Prostate gland (tissue), 2 donors: ENCODE measurements at regions not wholly inside any gene's neighbourhood (a gene's known extent, or its start where the extent isn't known, plus 50 kb on each side); places are given as distances from the start of the nearest gene placed in this dataset.

Experiments
- DNase-seq: peaks from one replicate; pipeline ENCODE4 v3.0.0-alpha.2; 2019; ENCODE audit warnings: low spot score
- H3K27ac ChIP-seq, 2 donors: fragments of 200-600 bp; sonication (generic); 2 replicates each; pipeline ENCODE4 v1.5.1; 2017 to 2019
- H3K27me3 ChIP-seq: fragments of 200-600 bp; sonication (generic); replicated peaks from 2 replicates; pipeline ENCODE4 v1.5.1; 2019; ENCODE audit not compliant: insufficient read depth
- H3K36me3 ChIP-seq, 2 donors: fragments of 200-600 bp; sonication (generic); 1 replicate in 1 of 2; 2 replicates in 1 of 2; pipeline versions ENCODE4 v1.5.1 to v1.8.1; 2017 to 2019
- H3K4me1 ChIP-seq: fragments of 200-600 bp; sonication (generic); replicated peaks from 2 replicates; pipeline ENCODE4 v1.5.1; 2019
- H3K4me3 ChIP-seq, 2 donors: fragments of 200-600 bp; sonication (generic); 2 replicates each; pipeline ENCODE4 v1.5.1; 2017 to 2019
- H3K9me3 ChIP-seq: fragments of 200-600 bp; sonication (generic); 2 replicates; pipeline ENCODE4 v1.5.1; 2017
- CTCF ChIP-seq, 4 experiments: fragments of 200-600 bp in 2 of 4; fragments of 450-650 bp in 2 of 4; sonication (generic) in 2 of 4; IDR thresholded peaks; 1 replicate in 3 of 4; 2 replicates in 1 of 4; pipeline ENCODE4 v1.5.1; 2016 to 2019; ENCODE audit warnings: antibody characterized with exemption in 4 of 4, mild to moderate bottlenecking in 2 of 4, moderate library complexity in 2 of 4
- POLR2A ChIP-seq: fragments of 450-650 bp; IDR thresholded peaks from one replicate; pipeline ENCODE4 v1.6.1; 2016; ENCODE audit warnings: antibody characterized with exemption, mild to moderate bottlenecking
- POLR2AphosphoS5 ChIP-seq: sonication (generic); formaldehyde crosslinking; IDR thresholded peaks from one replicate; pipeline ENCODE4 v1.6.1; 2017; ENCODE audit warnings: antibody characterized with exemption
- WGBS: methylation state at CpG from one replicate; pipeline ENCODE4 v1.1.5; 2018; 5-methylcytosine and 5-hydroxymethylcytosine counted together
- intact Hi-C: fragments of 100-400 bp; cut with DNase I; formaldehyde crosslinking; loops from one replicate; pipeline ENCODE4 v1.14.2; 2022

GRCh38 chr9:75624998-75625397, 265.5 kb upstream of the PCSK5 start:
- H3K4me3 ChIP-seq = no peak overlapping the region
- H3K27me3 ChIP-seq = no peaks in the 10 kb centered on the region
- DNase-seq = no peak
- no peak overlapping the region for H3K27ac ChIP-seq
- no peaks in the 10 kb centered on the region for H3K9me3 ChIP-seq
- TF ChIP-seq POLR2A (no peak), CTCF (IDR thresholded peaks at IDR 0.05) (no peak)
- no peaks in the 10 kb centered on the region for H3K36me3 ChIP-seq
- no peaks in the 10 kb centered on the region for H3K4me1 ChIP-seq
- intact Hi-C loops = no loop called here
- 35% methylated on average over 2 of the region's 2 CpGs for WGBS

DNA sequence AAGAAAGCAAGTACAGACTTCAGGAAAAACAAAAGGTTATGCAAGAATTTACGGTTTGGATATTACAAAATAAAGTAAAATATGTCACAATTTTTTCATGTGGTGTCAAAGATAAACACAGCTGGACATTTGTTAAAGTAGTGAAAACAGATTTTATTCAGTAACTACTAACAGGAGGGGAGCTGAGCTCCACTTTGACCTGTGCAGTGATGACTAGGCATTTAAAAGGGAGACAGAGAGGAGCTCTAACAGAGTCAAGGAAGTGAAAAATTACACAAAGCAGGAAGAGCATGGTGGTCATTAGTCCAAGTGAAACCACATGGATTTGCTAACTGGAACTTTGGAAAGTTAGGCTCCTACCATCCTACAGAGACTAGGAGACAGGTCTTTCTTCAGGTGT, 263.6 kb upstream of the PCSK5 start:
- TF ChIP-seq CTCF (IDR thresholded peaks at IDR 0.05) = no peak
- no peaks in the 10 kb centered on the region for H3K4me1 ChIP-seq
- H3K9me3 ChIP-seq = no peaks in the 10 kb centered on the region
- no peak for DNase-seq
- no peaks in the 10 kb centered on the region for H3K36me3 ChIP-seq
- intact Hi-C loops = no loop called here
- H3K27me3 ChIP-seq = no peaks in the 10 kb centered on the region
- no peak overlapping the region for H3K4me3 ChIP-seq
- WGBS = 53% methylated on average over 1 of the region's 1 CpG
- no peak overlapping the region for H3K27ac ChIP-seq

DNA sequence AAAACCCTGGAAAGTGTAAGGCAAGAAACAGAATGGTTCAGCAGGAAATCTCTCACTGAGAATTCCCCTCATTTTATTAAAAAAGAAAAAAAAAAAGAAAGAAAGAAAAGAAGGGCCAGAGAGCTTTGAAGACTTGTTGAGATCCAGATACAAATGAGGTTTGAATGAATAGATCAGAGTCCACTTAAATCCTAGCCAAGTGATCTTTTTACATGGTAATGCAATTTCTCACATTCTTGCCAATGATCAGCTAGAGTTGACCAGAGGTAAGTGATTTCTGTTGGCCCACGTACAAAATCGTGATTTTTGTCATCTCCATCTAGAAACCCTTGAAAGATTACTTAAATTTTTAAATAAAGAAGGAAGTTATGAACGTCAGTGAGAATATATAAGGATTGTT, 261.5 kb upstream of the PCSK5 start:
- Histone ChIP-seq H3K4me3 (no peak overlapping the region), H3K27me3 (no peaks in the 10 kb centered on the region), H3K9me3 (no peaks in the 10 kb centered on the region), H3K36me3 (no peaks in the 10 kb centered on the region), H3K4me1 (no peaks in the 10 kb centered on the region), H3K27ac (no peak overlapping the region)
- WGBS = 87% methylated on average over 3 of the region's 3 CpGs
- TF ChIP-seq CTCF (IDR thresholded peaks at IDR 0.05) = no peak
- TF ChIP-seq POLR2AphosphoS5 = no peak
- TF ChIP-seq POLR2A = no peak
- intact Hi-C loops = no loop called here
- DNase-seq = no peak

DNA sequence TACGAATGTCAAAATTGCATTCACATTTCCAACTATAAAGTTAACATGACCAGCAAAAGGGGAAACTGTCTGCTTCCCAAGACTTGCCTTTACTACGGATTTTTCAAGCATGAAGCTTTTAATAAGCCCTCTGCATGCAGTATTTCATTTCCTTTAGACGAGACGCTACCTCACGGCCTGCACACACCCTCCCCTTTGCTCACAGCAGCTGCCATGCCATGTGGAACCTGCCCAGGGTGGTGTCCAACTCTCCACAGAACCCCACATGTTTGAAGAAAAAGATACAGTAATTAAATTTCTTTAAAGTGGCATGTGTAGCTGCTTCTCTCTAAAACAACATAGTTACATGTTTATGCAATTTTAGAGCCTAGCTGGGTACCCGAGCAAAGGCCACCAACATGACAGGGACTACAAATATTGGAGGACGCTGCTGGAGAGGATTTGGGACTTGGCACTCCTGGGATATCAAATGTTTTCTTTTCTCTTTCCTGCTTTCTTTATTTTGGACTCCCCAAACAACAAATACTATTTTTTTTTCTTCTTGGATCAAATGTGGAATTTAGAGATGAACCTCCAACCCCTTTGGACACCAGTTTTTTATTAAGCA, 256.9 kb upstream of the PCSK5 start:
- intact Hi-C loops = no loop called here
- Histone ChIP-seq H3K36me3 (no peaks in the 10 kb centered on the region), H3K27ac (no peak overlapping the region), H3K27me3 (no peaks in the 10 kb centered on the region), H3K9me3 (no peaks in the 10 kb centered on the region), H3K4me1 (no peaks in the 10 kb centered on the region), H3K4me3 (no peak overlapping the region)
- DNase-seq = no peak
- TF ChIP-seq POLR2A (no peak), POLR2AphosphoS5 (no peak), CTCF (IDR thresholded peaks at IDR 0.05) (no peak)
- WGBS = 55% methylated on average over 7 of the region's 7 CpGs

GRCh38 chr9:75636427-75637045, 253.9 kb upstream of the PCSK5 start:
- no peak overlapping the region for H3K27ac ChIP-seq
- TF ChIP-seq POLR2AphosphoS5 (no peak), POLR2A (no peak)
- H3K4me1 ChIP-seq = no peaks in the 10 kb centered on the region
- H3K27me3 ChIP-seq = no peaks in the 10 kb centered on the region
- DNase-seq = no peak
- H3K36me3 ChIP-seq = no peaks in the 10 kb centered on the region
- intact Hi-C loops = no loop called here
- no peak overlapping the region for H3K4me3 ChIP-seq
- no peaks in the 10 kb centered on the region for H3K9me3 ChIP-seq
- WGBS = 86% methylated on average over 4 of the region's 4 CpGs
